ENCODE measurements at regions not wholly inside any gene's neighbourhood (a gene's known extent, or its start where the extent isn't known, plus 50 kb on each side); places are given as distances from the start of the nearest gene placed in this dataset.
"Not testable (repeated sequence)": the region's sequence is repeated elsewhere in the genome, so short reads cannot be mapped to it uniquely, and the experiment has no call there.

GRCh38 chr9:63821293-63821692, 1463.7 kb downstream of the FOXD4L5 start:
- dilution Hi-C loops (cut with HindIII; ENCODE audit: low sequenced_read_pairs, unreplicated experiment); POLR2A ChIA-PET (ENCODE audit: unreplicated experiment): not testable (repeated sequence)

GRCh38 chr9:63820882-63821281, 1464.1 kb downstream of the FOXD4L5 start:
- ATAC-seq (ENCODE audit: low read depth); intact Hi-C loops (cut with micrococcal nuclease); H2BK5ac ChIP-seq (ENCODE audit: low read depth, low read length, poor library complexity, severe bottlenecking); CTCF ChIA-PET; H3K27ac ChIP-seq (ENCODE audit: insufficient read depth, low read length); dilution Hi-C loops (cut with HindIII; ENCODE audit: low sequenced_read_pairs, unreplicated experiment); H3K4me1 ChIP-seq (ENCODE audit: control insufficient read depth, insufficient read depth, low read length); in situ Hi-C loops (cut with MboI; ENCODE audit: low sequenced_read_pairs); H3K79me1 ChIP-seq (ENCODE audit: low read depth in 1 of 2, low read length in 2 of 2); H2BK20ac ChIP-seq (ENCODE audit: low read depth, low read length); H4K20me1 ChIP-seq (ENCODE audit: insufficient read depth, low read length); H3K14ac ChIP-seq (replicated peaks; ENCODE audit: low read depth, low read length); H3K23ac ChIP-seq (ENCODE audit: low read depth, low read length); DNase-seq; POLR2A ChIA-PET (ENCODE audit: unreplicated experiment); H4K91ac ChIP-seq (ENCODE audit: insufficient read depth, low read depth, low read length); BruUV-seq (replicated peaks); H3K4ac ChIP-seq (ENCODE audit: low read depth, low read length); H2AK9ac ChIP-seq (replicated peaks; ENCODE audit: low read depth, low read length, poor library complexity); H3K4me2 ChIP-seq (ENCODE audit: low read depth, low read length); H3K4me3 ChIP-seq (ENCODE audit: insufficient read depth, low read depth, low read length); H3K36me3 ChIP-seq (ENCODE audit: control insufficient read depth, insufficient read depth, low read length); H2BK15ac ChIP-seq (ENCODE audit: low read depth, low read length); H2AK5ac ChIP-seq (ENCODE audit: low read depth, low read length); H4K8ac ChIP-seq (ENCODE audit: low read depth in 2 of 2, low read length in 2 of 2); H3K56ac ChIP-seq (ENCODE audit: extremely low read depth, insufficient read depth, low read length); H3K18ac ChIP-seq (ENCODE audit: low read depth, low read length); H3K9me1 ChIP-seq (ENCODE audit: insufficient read depth, low read length); H3K9ac ChIP-seq (ENCODE audit: low read depth, low read length); H3K27me3 ChIP-seq (ENCODE audit: control insufficient read depth, insufficient read depth, low read length); H4K5ac ChIP-seq (ENCODE audit: low read depth, low read length); H2AFZ ChIP-seq (replicated peaks; ENCODE audit: low read length, poor library complexity); H2BK120ac ChIP-seq (ENCODE audit: low read depth, low read length): not testable (repeated sequence)
- H3K9me3 ChIP-seq (ENCODE audit: control insufficient read depth, insufficient read depth, low read length) = peaks cover 14% of the 10 kb centered on the region
- WGBS, 2 experiments (ENCODE audit: extremely low coverage in 2 of 2, insufficient read length in 1 of 2) = 20% methylated on average over 1 of the region's 13 CpGs; no CpG with 5 or more reads in 1 of the 2 experiments

More at GRCh38 chr9:63821293-63821692, 1463.7 kb downstream of the FOXD4L5 start:
- peaks cover 14% of the 10 kb centered on the region for H3K9me3 ChIP-seq (ENCODE audit: control insufficient read depth, insufficient read depth, low read length)
- H4K20me1 ChIP-seq (ENCODE audit: insufficient read depth, low read length); H3K27me3 ChIP-seq (ENCODE audit: control insufficient read depth, insufficient read depth, low read length); H2AFZ ChIP-seq (replicated peaks; ENCODE audit: low read length, poor library complexity); H3K9ac ChIP-seq (ENCODE audit: low read depth, low read length); ATAC-seq (ENCODE audit: low read depth); H3K27ac ChIP-seq (ENCODE audit: insufficient read depth, low read length); H3K18ac ChIP-seq (ENCODE audit: low read depth, low read length); H3K36me3 ChIP-seq (ENCODE audit: control insufficient read depth, insufficient read depth, low read length); H3K4me2 ChIP-seq (ENCODE audit: low read depth, low read length); intact Hi-C loops (cut with micrococcal nuclease); H3K4me1 ChIP-seq (ENCODE audit: control insufficient read depth, insufficient read depth, low read length); H4K5ac ChIP-seq (ENCODE audit: low read depth, low read length); H2AK5ac ChIP-seq (ENCODE audit: low read depth, low read length); H3K4me3 ChIP-seq (ENCODE audit: insufficient read depth, low read depth, low read length); H4K8ac ChIP-seq (ENCODE audit: low read depth in 2 of 2, low read length in 2 of 2); BruUV-seq (replicated peaks); H3K56ac ChIP-seq (ENCODE audit: extremely low read depth, insufficient read depth, low read length); H2BK20ac ChIP-seq (ENCODE audit: low read depth, low read length); CTCF ChIA-PET; H2BK15ac ChIP-seq (ENCODE audit: low read depth, low read length); H2BK5ac ChIP-seq (ENCODE audit: low read depth, low read length, poor library complexity, severe bottlenecking); in situ Hi-C loops (cut with MboI; ENCODE audit: low sequenced_read_pairs); H4K91ac ChIP-seq (ENCODE audit: insufficient read depth, low read depth, low read length); H2BK120ac ChIP-seq (ENCODE audit: low read depth, low read length); H3K79me1 ChIP-seq (ENCODE audit: low read depth in 1 of 2, low read length in 2 of 2); H2AK9ac ChIP-seq (replicated peaks; ENCODE audit: low read depth, low read length, poor library complexity); H3K14ac ChIP-seq (replicated peaks; ENCODE audit: low read depth, low read length); H3K4ac ChIP-seq (ENCODE audit: low read depth, low read length); H3K9me1 ChIP-seq (ENCODE audit: insufficient read depth, low read length); H3K23ac ChIP-seq (ENCODE audit: low read depth, low read length): not testable (repeated sequence)
- WGBS, 2 experiments (ENCODE audit: extremely low coverage in 2 of 2, insufficient read length in 1 of 2) = 56% methylated on average over 4 of the region's 10 CpGs; no CpG with 5 or more reads in 1 of the 2 experiments
- DNase-seq = peak; percentile 26
